ENCODE measurements at regions not wholly inside any gene's neighbourhood (a gene's known extent, or its start where the extent isn't known, plus 50 kb on each side); places are given as distances from the start of the nearest gene placed in this dataset.

- H2AFZ ChIP-seq (ENCODE audit: low read length), result no peak overlapping the region
- no peaks in the 10 kb centered on the region for H3K79me2 ChIP-seq (ENCODE audit: insufficient read depth, low read length)
- no peaks in the 10 kb centered on the region for H3K36me3 ChIP-seq (ENCODE audit: insufficient read depth, low read length)
- no peaks in the 10 kb centered on the region for H3K9me3 ChIP-seq (ENCODE audit: insufficient read depth, low read depth, low read length)
- no peak overlapping the region for H3K4me2 ChIP-seq (ENCODE audit: low read depth, low read length, poor library complexity, severe bottlenecking)
- TF ChIP-seq EZH2phosphoT487 (IDR thresholded peaks at IDR 0.05; ENCODE audit: borderline replicate concordance) (no peak), CTCF (conservative IDR thresholded peaks at IDR 0.05; ENCODE audit: low read length) (no peak)
- no peaks in the 10 kb centered on the region for H3F3A ChIP-seq (ENCODE audit: low read depth)
- no peak overlapping the region for H3K4me3 ChIP-seq (ENCODE audit: low read length, poor library complexity, severe bottlenecking)
- no peaks in the 10 kb centered on the region for H3K4me1 ChIP-seq (ENCODE audit: insufficient read depth, low read length, poor library complexity, severe bottlenecking)
- H3K9me2 ChIP-seq (replicated peaks; ENCODE audit: low read depth, low read length), result no peaks in the 10 kb centered on the region
- H4K20me1 ChIP-seq (ENCODE audit: insufficient read depth, low read length, poor library complexity, severe bottlenecking), result no peaks in the 10 kb centered on the region
- no peaks in the 10 kb centered on the region for H3K27me3 ChIP-seq (ENCODE audit: insufficient read depth, low read length, poor library complexity, severe bottlenecking)
- no peak overlapping the region for H3K9ac ChIP-seq (ENCODE audit: low read depth, low read length, poor library complexity, severe bottlenecking)
Observed at GRCh38 chr20:55174635-55175034, 699.2 kb downstream of the DOK5 start.

- Histone ChIP-seq H3K9me2 (replicated peaks; ENCODE audit: low read depth, low read length) (no peaks in the 10 kb centered on the region), H2AFZ (ENCODE audit: low read length) (no peak overlapping the region), H3F3A (ENCODE audit: low read depth) (no peaks in the 10 kb centered on the region), H3K36me3 (ENCODE audit: insufficient read depth, low read length) (no peaks in the 10 kb centered on the region), H4K20me1 (ENCODE audit: insufficient read depth, low read length, poor library complexity, severe bottlenecking) (no peaks in the 10 kb centered on the region), H3K4me1 (ENCODE audit: insufficient read depth, low read length, poor library complexity, severe bottlenecking) (no peaks in the 10 kb centered on the region), H3K79me2 (ENCODE audit: insufficient read depth, low read length) (no peaks in the 10 kb centered on the region), H3K9ac (ENCODE audit: low read depth, low read length, poor library complexity, severe bottlenecking) (no peak overlapping the region), H3K27me3 (ENCODE audit: insufficient read depth, low read length, poor library complexity, severe bottlenecking) (no peaks in the 10 kb centered on the region), H3K9me3 (ENCODE audit: insufficient read depth, low read depth, low read length) (no peaks in the 10 kb centered on the region), H3K4me2 (ENCODE audit: low read depth, low read length, poor library complexity, severe bottlenecking) (no peak overlapping the region), H3K4me3 (ENCODE audit: low read length, poor library complexity, severe bottlenecking) (no peak overlapping the region)
- TF ChIP-seq CTCF (conservative IDR thresholded peaks at IDR 0.05; ENCODE audit: low read length) (no peak), EZH2phosphoT487 (IDR thresholded peaks at IDR 0.05; ENCODE audit: borderline replicate concordance) (no peak)
Observed at GRCh38 chr20:55174172-55174571, 698.8 kb downstream of the DOK5 start.

- H3K9me3 ChIP-seq (ENCODE audit: insufficient read depth, low read depth, low read length), result no peaks in the 10 kb centered on the region
- no peak overlapping the region for H3K9ac ChIP-seq (ENCODE audit: low read depth, low read length, poor library complexity, severe bottlenecking)
- H3K79me2 ChIP-seq (ENCODE audit: insufficient read depth, low read length), result no peaks in the 10 kb centered on the region
- no peaks in the 10 kb centered on the region for H3F3A ChIP-seq (ENCODE audit: low read depth)
- H3K36me3 ChIP-seq (ENCODE audit: insufficient read depth, low read length), result no peaks in the 10 kb centered on the region
- no peaks in the 10 kb centered on the region for H3K9me2 ChIP-seq (replicated peaks; ENCODE audit: low read depth, low read length)
- no peak overlapping the region for H3K4me2 ChIP-seq (ENCODE audit: low read depth, low read length, poor library complexity, severe bottlenecking)
- TF ChIP-seq CTCF (conservative IDR thresholded peaks at IDR 0.05; ENCODE audit: low read length) (no peak), EZH2phosphoT487 (IDR thresholded peaks at IDR 0.05; ENCODE audit: borderline replicate concordance) (no peak)
- H3K4me1 ChIP-seq (ENCODE audit: insufficient read depth, low read length, poor library complexity, severe bottlenecking), result no peaks in the 10 kb centered on the region
- H2AFZ ChIP-seq (ENCODE audit: low read length), result no peak overlapping the region
- no peak overlapping the region for H3K4me3 ChIP-seq (ENCODE audit: low read length, poor library complexity, severe bottlenecking)
- H3K27me3 ChIP-seq (ENCODE audit: insufficient read depth, low read length, poor library complexity, severe bottlenecking), result no peaks in the 10 kb centered on the region
- no peaks in the 10 kb centered on the region for H4K20me1 ChIP-seq (ENCODE audit: insufficient read depth, low read length, poor library complexity, severe bottlenecking)
Observed at GRCh38 chr20:55173601-55174000, 698.2 kb downstream of the DOK5 start.
